ENCODE measurements at regions not wholly inside any gene's neighbourhood (a gene's known extent, or its start where the extent isn't known, plus 50 kb on each side); places are given as distances from the start of the nearest gene placed in this dataset.

- no peaks in the 10 kb centered on the region for H4K20me1 ChIP-seq (ENCODE audit: insufficient read depth, low read length)
- CTCF ChIA-PET: no interaction called here
- POLR2A ChIA-PET (ENCODE audit: unreplicated experiment): no interaction called here
- no peaks in the 10 kb centered on the region for H3K27me3 ChIP-seq (ENCODE audit: control insufficient read depth, insufficient read depth, low read length)
- intact Hi-C loops (cut with micrococcal nuclease) (no loop called here), dilution Hi-C loops (cut with HindIII; ENCODE audit: low sequenced_read_pairs, unreplicated experiment) (no loop called here), in situ Hi-C loops (cut with MboI; ENCODE audit: low sequenced_read_pairs) (no loop called here)
- peaks cover 3% of the 10 kb centered on the region; the same call in 1 of the 2 replicates for H3K4me1 ChIP-seq (ENCODE audit: control insufficient read depth, insufficient read depth, low read length)
- H4K91ac ChIP-seq (ENCODE audit: insufficient read depth, low read depth, low read length): no peak overlapping the region
- no peak overlapping the region for H3K4me2 ChIP-seq (ENCODE audit: low read depth, low read length)
- no peaks in the 10 kb centered on the region for H3K79me1 ChIP-seq (ENCODE audit: low read depth in 1 of 2, low read length in 2 of 2)
- no peak overlapping the region for H3K4me3 ChIP-seq (ENCODE audit: insufficient read depth, low read depth, low read length)
- H3K14ac ChIP-seq (replicated peaks; ENCODE audit: low read depth, low read length): no peak overlapping the region
- no peak overlapping the region for H3K4ac ChIP-seq (ENCODE audit: low read depth, low read length)
- ATAC-seq (ENCODE audit: low read depth): no peak
- no peak overlapping the region for H2BK5ac ChIP-seq (ENCODE audit: low read depth, low read length, poor library complexity, severe bottlenecking)
- no peak overlapping the region for H2AK5ac ChIP-seq (ENCODE audit: low read depth, low read length)
- WGBS, 2 experiments (ENCODE audit: extremely low coverage in 2 of 2, insufficient read length in 1 of 2): no CpG with 5 or more reads among the region's 3 CpGs
- H3K18ac ChIP-seq (ENCODE audit: low read depth, low read length): no peak overlapping the region
- no peak overlapping the region for H3K9ac ChIP-seq (ENCODE audit: low read depth, low read length)
- H4K5ac ChIP-seq (ENCODE audit: low read depth, low read length): no peak overlapping the region
- no peaks in the 10 kb centered on the region for H3K9me3 ChIP-seq (ENCODE audit: control insufficient read depth, insufficient read depth, low read length)
- H3K27ac ChIP-seq (ENCODE audit: insufficient read depth, low read length): no peak overlapping the region
- H2BK15ac ChIP-seq (ENCODE audit: low read depth, low read length): no peak overlapping the region
- H4K8ac ChIP-seq (ENCODE audit: low read depth in 2 of 2, low read length in 2 of 2): no peak overlapping the region
- H2BK120ac ChIP-seq (ENCODE audit: low read depth, low read length): no peak overlapping the region
- H2AK9ac ChIP-seq (replicated peaks; ENCODE audit: low read depth, low read length, poor library complexity): no peak overlapping the region
- no peak for TF ChIP-seq RCOR1 (IDR thresholded peaks at IDR 0.05; ENCODE audit: insufficient replicate concordance, low read length)
- no peak for TF ChIP-seq MAZ (IDR thresholded peaks at IDR 0.05; ENCODE audit: borderline replicate concordance, low read depth, low read length)
- TF ChIP-seq CEBPB (IDR thresholded peaks at IDR 0.05; ENCODE audit: low read depth, low read length): no peak
- TF ChIP-seq CHD1 (IDR thresholded peaks at IDR 0.05; ENCODE audit: low read depth, low read length): no peak
- TF ChIP-seq MAFK (IDR thresholded peaks at IDR 0.05; ENCODE audit: low read depth, low read length): no peak
- no peak for TF ChIP-seq CTCF (conservative IDR thresholded peaks at IDR 0.05; ENCODE audit: low read depth, low read length)
- no peak for TF ChIP-seq BHLHE40 (IDR thresholded peaks at IDR 0.05; ENCODE audit: low read depth, low read length)
- no peak for TF ChIP-seq FOS (IDR thresholded peaks at IDR 0.05; ENCODE audit: low read depth, low read length)
- no peak for TF ChIP-seq MXI1 (IDR thresholded peaks at IDR 0.05; ENCODE audit: borderline replicate concordance, low read depth, low read length)
- TF ChIP-seq USF2 (IDR thresholded peaks at IDR 0.05; ENCODE audit: low read depth, low read length): no peak
- no peak for TF ChIP-seq SMC3 (IDR thresholded peaks at IDR 0.05; ENCODE audit: low read depth, low read length)
- TF ChIP-seq POLR2A (IDR thresholded peaks at IDR 0.05; ENCODE audit: low read depth, low read length): no peak
- no peak for TF ChIP-seq NFE2L2 (IDR thresholded peaks at IDR 0.05; ENCODE audit: low read depth, low read length)
- TF ChIP-seq ELK1 (IDR thresholded peaks at IDR 0.05; ENCODE audit: borderline replicate concordance, low read depth, low read length): no peak
- H2AFZ ChIP-seq (replicated peaks; ENCODE audit: low read length, poor library complexity): no peak overlapping the region
- no peak for DNase-seq
- BruUV-seq (replicated peaks): no TSS peak
- H3K9me1 ChIP-seq (ENCODE audit: insufficient read depth, low read length): no peaks in the 10 kb centered on the region
- no peak overlapping the region for H2BK20ac ChIP-seq (ENCODE audit: low read depth, low read length)
- no peaks in the 10 kb centered on the region for H3K36me3 ChIP-seq (ENCODE audit: control insufficient read depth, insufficient read depth, low read length)
- H3K23ac ChIP-seq (ENCODE audit: low read depth, low read length): no peak overlapping the region
- no peak overlapping the region for H3K56ac ChIP-seq (ENCODE audit: extremely low read depth, insufficient read depth, low read length)
Measured at GRCh38 chr17:71883845-71884244, 237.0 kb upstream of the SOX9 start.

Measured in IMR-90 (cell line).